IPS DF 6.9 (cell line): ENCODE measurements at regions not wholly inside any gene's neighbourhood (a gene's known extent, or its start where the extent isn't known, plus 50 kb on each side); places are given as distances from the start of the nearest gene placed in this dataset.

Experiments used
- DNase-seq: peaks from one replicate; pipeline ENCODE4 v3.0.0-alpha.2; 2013; ENCODE audit warnings: low read depth, low spot score
- H3K27ac ChIP-seq: one replicate; pipeline ENCODE4 v1.5.1; 2013; ENCODE audit warnings: low read length, control low read depth
- H3K27me3 ChIP-seq: 2 replicates; pipeline ENCODE4 v1.6.1; 2013; ENCODE audit warnings: mild to moderate bottlenecking, low read length; ENCODE audit not compliant: control insufficient read depth, insufficient read depth
- H3K36me3 ChIP-seq: 2 replicates; pipeline ENCODE4 v1.6.1; 2013; ENCODE audit warnings: low read length; ENCODE audit not compliant: control insufficient read depth, insufficient read depth
- H3K4me1 ChIP-seq: 2 replicates; pipeline ENCODE4 v1.6.1; 2013; ENCODE audit warnings: low read length; ENCODE audit not compliant: control insufficient read depth, insufficient read depth
- H3K4me3 ChIP-seq: 2 replicates; pipeline ENCODE4 v1.5.1; 2013; ENCODE audit warnings: mild to moderate bottlenecking, low read length
- H3K9me3 ChIP-seq: 2 replicates; pipeline ENCODE4 v1.6.1; 2013; ENCODE audit warnings: low read length, inconsistent platforms; ENCODE audit not compliant: control insufficient read depth, insufficient read depth
- WGBS: extraction: QIAGEN DNeasy Blood & Tissue Kit; methylation state at CpG from one replicate; pipeline ENCODE4 v1.1.7; 2013; ENCODE audit warnings: mixed read lengths, missing lambda C conversion rate; ENCODE audit not compliant: insufficient read length, insufficient coverage; 5-methylcytosine and 5-hydroxymethylcytosine counted together

GRCh38 chr3:110479731-110480130 is 591.9 kb upstream of the NECTIN3 start:
- no peak for DNase-seq
- WGBS = no CpG with 5 or more reads among the region's 2 CpGs
- no peak overlapping the region for H3K27ac ChIP-seq

GRCh38 chr3:110485389-110485788 is 586.2 kb upstream of the NECTIN3 start:
- Histone ChIP-seq H3K36me3 (no peaks in the 10 kb centered on the region), H3K4me3 (no peak overlapping the region), H3K27ac (no peak overlapping the region), H3K9me3 (no peaks in the 10 kb centered on the region), H3K4me1 (no peaks in the 10 kb centered on the region), H3K27me3 (no peaks in the 10 kb centered on the region)
- DNase-seq = no peak
- WGBS = no CpG with 5 or more reads among the region's 2 CpGs

More at GRCh38 chr3:110479731-110480130, 591.9 kb upstream of the NECTIN3 start:
- H3K27me3 ChIP-seq = no peaks in the 10 kb centered on the region
- no peaks in the 10 kb centered on the region for H3K9me3 ChIP-seq
- no peaks in the 10 kb centered on the region for H3K36me3 ChIP-seq
- H3K4me1 ChIP-seq = no peaks in the 10 kb centered on the region
- no peak overlapping the region for H3K4me3 ChIP-seq

- Histone ChIP-seq H3K4me3 (no peak overlapping the region), H3K9me3 (no peaks in the 10 kb centered on the region), H3K4me1 (no peaks in the 10 kb centered on the region), H3K27me3 (no peaks in the 10 kb centered on the region), H3K36me3 (no peaks in the 10 kb centered on the region), H3K27ac (no peak overlapping the region)
- WGBS = no CpG with 5 or more reads among the region's 1 CpG
- no peak for DNase-seq
These were observed 583.8 kb upstream of the NECTIN3 start for GRCh38 chr3:110487840-110488239.

GRCh38 chr3:110491413-110491812 is 580.2 kb upstream of the NECTIN3 start:
- Histone ChIP-seq H3K36me3 (no peaks in the 10 kb centered on the region), H3K4me3 (no peak overlapping the region), H3K27ac (no peak overlapping the region), H3K9me3 (no peaks in the 10 kb centered on the region), H3K27me3 (no peaks in the 10 kb centered on the region), H3K4me1 (no peaks in the 10 kb centered on the region)
- no peak for DNase-seq
- WGBS = no CpG with 5 or more reads among the region's 4 CpGs

GRCh38 chr3:110492876-110493275 is 578.7 kb upstream of the NECTIN3 start:
- Histone ChIP-seq H3K4me1 (no peaks in the 10 kb centered on the region), H3K36me3 (no peaks in the 10 kb centered on the region), H3K9me3 (no peaks in the 10 kb centered on the region), H3K4me3 (no peak overlapping the region), H3K27me3 (no peaks in the 10 kb centered on the region), H3K27ac (no peak overlapping the region)
- DNase-seq = no peak
- WGBS = no CpG with 5 or more reads among the region's 2 CpGs

- no peaks in the 10 kb centered on the region for H3K9me3 ChIP-seq
- no peak for DNase-seq
These were observed 578.1 kb upstream of the NECTIN3 start for GRCh38 chr3:110493438-110494092.

GRCh38 chr3:110494093-110494490 is 577.5 kb upstream of the NECTIN3 start:
- Histone ChIP-seq H3K27me3 (no peaks in the 10 kb centered on the region), H3K36me3 (no peaks in the 10 kb centered on the region), H3K4me3 (no peak overlapping the region), H3K27ac (no peak overlapping the region), H3K4me1 (no peaks in the 10 kb centered on the region), H3K9me3 (no peaks in the 10 kb centered on the region)
- no CpG with 5 or more reads among the region's 1 CpG for WGBS
- no peak for DNase-seq

More at GRCh38 chr3:110493438-110494092, 578.1 kb upstream of the NECTIN3 start:
- no peak overlapping the region for H3K27ac ChIP-seq
- no peaks in the 10 kb centered on the region for H3K4me1 ChIP-seq
- H3K4me3 ChIP-seq = no peak overlapping the region
- no peaks in the 10 kb centered on the region for H3K27me3 ChIP-seq
- no peaks in the 10 kb centered on the region for H3K36me3 ChIP-seq

GRCh38 chr3:110494728-110495127 is 576.9 kb upstream of the NECTIN3 start:
- no CpG with 5 or more reads among the region's 8 CpGs for WGBS
- Histone ChIP-seq H3K27me3 (no peaks in the 10 kb centered on the region), H3K27ac (no peak overlapping the region), H3K36me3 (no peaks in the 10 kb centered on the region), H3K9me3 (no peaks in the 10 kb centered on the region), H3K4me1 (no peaks in the 10 kb centered on the region), H3K4me3 (no peak overlapping the region)
- no peak for DNase-seq

- H3K27ac ChIP-seq = no peak overlapping the region
- H3K9me3 ChIP-seq = no peaks in the 10 kb centered on the region
- H3K36me3 ChIP-seq = no peaks in the 10 kb centered on the region
- no CpG with 5 or more reads among the region's 9 CpGs for WGBS
- no peak overlapping the region for H3K4me3 ChIP-seq
- H3K27me3 ChIP-seq = no peaks in the 10 kb centered on the region
- no peaks in the 10 kb centered on the region for H3K4me1 ChIP-seq
- DNase-seq = no peak
These were observed 576.3 kb upstream of the NECTIN3 start for GRCh38 chr3:110495201-110495927.

GRCh38 chr3:110504401-110504800 is 567.2 kb upstream of the NECTIN3 start:
- Histone ChIP-seq H3K9me3 (no peaks in the 10 kb centered on the region), H3K4me3 (no peak overlapping the region), H3K36me3 (no peaks in the 10 kb centered on the region), H3K27ac (no peak overlapping the region), H3K27me3 (no peaks in the 10 kb centered on the region), H3K4me1 (no peaks in the 10 kb centered on the region)
- no CpG with 5 or more reads among the region's 2 CpGs for WGBS
- DNase-seq = no peak

- DNase-seq = no peak
- no CpG with 5 or more reads among the region's 4 CpGs for WGBS
- Histone ChIP-seq H3K9me3 (no peaks in the 10 kb centered on the region), H3K27ac (no peak overlapping the region), H3K4me3 (no peak overlapping the region), H3K4me1 (no peaks in the 10 kb centered on the region), H3K27me3 (no peaks in the 10 kb centered on the region), H3K36me3 (no peaks in the 10 kb centered on the region)
These were observed 566.7 kb upstream of the NECTIN3 start for GRCh38 chr3:110504901-110505300.
